ENCODE measurements at regions not wholly inside any gene's neighbourhood (a gene's known extent, or its start where the extent isn't known, plus 50 kb on each side); places are given as distances from the start of the nearest gene placed in this dataset.

DNA sequence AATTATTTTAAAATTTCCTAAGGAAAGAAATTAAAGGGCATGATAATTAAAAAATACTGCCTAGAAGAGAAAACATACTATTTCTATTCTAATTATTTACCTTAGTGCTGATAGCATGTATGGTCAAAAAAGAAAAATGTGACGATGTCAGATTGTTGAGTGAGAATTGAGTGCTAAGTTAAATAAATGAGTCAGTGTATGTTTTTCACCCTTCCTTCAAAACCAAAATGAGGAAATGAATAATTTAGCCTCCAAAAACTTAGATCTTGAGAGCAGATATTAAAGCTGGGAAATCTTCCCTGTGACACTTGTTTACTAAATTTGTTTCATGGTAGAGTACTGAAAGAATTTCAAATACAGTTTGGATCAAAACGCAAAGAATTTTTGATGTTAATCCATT lies 58.6 kb upstream of the NYAP2 start:
- no peak for DNase-seq

DNA sequence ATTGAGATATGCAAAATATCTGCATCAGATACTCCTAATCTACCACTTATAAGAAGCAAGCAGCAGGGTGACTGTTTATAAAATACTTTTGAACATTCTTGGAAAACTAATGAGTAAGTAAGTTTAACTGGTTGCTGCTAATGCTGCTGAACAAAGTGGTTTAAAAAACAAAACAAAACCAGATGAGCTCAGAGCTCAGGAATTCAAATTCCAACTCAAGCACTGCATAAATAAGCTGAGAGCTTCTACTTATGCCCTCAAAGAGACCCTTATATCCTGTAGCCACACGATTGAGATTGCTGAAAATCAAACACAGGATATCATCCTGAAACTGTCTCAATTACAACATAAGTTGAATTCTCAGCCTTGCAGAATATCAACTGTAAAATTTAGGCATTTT lies 62.3 kb upstream of the NYAP2 start:
- peak in 1 of 2 experiments; percentile 6 for DNase-seq

DNA sequence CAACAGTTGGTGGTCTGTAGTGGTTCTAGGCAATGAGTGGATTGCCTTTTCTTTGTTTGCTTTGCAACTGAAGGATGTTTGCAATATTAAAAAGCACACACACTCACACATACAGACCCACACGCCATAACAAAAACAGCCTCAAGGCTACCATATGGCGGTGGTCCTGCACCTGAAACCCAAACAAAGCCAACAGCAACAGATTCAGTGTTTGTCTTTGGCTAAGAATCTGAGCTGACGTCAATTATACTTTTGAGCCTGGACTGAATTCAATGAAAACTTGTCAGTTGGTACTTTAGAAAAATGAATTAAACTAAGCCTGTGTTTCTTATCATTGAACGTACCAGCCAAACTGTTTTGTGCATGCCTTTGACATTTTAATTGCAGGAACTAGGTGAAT lies 65.0 kb upstream of the NYAP2 start:
- DNase-seq = peak; percentile 45 to 83

DNA sequence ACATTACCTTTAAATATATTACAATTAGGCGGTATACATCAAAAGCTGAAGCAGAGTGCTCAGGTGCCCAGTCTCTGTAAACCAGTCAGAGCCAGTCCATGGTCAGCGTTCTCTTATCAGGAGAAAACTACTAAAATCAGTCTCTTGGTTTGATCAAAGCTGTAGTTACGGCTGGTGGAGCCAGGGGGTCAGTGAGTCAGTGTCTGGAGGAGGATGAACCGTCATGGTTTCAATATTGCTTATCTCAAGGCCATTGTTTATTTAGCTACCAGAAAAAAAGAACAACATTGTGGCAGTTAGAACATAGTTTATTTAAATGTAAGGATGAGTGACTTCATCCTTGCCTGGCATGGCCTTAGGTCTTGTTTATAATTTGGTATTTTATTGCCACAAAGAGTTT lies 71.3 kb upstream of the NYAP2 start:
- DNase-seq = no peak

DNA sequence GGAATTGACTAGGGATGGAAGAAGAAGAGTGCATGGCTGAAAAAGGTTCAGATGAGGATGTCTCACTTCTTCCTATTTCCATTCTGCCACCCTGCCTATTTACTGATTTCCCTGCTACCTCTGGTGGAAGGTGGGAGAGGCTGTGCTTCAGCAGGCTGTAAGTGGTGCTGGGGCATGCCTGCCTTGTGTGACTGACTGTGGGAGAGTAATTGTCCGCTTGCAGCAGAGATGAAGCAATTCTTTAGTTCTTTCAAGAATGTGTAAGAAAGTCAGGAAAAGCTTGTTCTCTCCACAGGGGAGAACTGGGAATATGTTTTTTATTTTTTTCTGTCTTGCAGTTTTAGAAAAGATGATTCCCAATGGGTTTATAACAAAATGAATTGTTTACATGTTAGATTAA lies 72.5 kb upstream of the NYAP2 start:
- DNase-seq = no peak

DNA sequence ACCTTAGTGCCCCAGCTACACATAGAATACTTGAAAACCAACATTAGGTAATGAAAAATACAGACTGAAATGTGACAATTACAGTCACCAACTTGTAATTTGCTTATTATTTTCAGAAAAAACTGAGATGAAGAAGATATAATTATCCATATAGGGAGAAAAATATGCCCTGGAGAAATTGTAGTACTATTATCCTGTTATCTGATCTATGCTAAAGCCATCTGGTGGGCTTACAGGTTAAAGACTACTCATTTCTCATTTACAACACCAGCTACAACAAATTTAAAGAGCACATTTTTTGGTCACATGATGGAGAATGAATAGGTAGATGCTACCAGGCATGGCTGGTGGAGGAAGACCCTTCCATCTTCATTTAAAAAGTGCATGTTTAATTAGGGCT lies 79.6 kb upstream of the NYAP2 start:
- no peak for DNase-seq

DNA sequence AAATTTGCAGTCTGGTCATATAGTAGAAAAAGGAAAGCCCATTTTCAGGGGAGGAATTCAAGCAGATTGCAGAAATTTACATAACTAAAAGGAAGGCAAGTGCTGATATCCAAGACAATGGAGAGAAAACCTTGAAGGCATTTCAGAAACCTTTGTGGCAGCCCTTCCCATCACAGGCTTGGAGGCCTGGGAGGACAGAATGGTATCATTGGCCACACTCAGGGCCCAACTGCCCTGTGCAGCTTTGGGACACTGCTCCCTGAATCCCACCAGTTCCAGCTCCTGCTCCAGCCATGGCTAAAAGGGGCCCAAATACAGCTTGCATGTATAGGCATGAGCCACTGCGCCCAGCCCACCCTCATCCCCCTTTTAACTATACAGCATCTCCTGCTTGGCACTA lies 81.1 kb upstream of the NYAP2 start:
- no peak for DNase-seq

DNA sequence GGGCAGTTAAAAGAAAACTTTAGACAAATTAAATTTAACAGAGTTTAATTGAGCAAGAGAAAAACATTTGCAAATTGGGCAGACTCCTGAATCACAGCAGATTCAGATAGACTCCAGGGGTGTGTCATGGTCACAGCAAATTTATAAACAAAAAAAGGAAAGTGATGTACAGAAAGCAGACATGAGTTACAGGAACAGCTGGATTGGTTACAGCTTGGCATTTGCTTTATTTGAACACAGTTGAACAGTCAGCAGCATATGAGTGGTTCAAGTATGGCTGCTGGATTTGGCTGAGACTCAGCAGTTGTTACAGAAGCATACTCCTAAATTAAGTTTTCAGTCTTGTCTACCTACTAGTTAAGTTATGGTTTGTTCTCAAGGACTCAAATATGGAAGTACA lies 82.3 kb upstream of the NYAP2 start:
- no peak for DNase-seq

DNA sequence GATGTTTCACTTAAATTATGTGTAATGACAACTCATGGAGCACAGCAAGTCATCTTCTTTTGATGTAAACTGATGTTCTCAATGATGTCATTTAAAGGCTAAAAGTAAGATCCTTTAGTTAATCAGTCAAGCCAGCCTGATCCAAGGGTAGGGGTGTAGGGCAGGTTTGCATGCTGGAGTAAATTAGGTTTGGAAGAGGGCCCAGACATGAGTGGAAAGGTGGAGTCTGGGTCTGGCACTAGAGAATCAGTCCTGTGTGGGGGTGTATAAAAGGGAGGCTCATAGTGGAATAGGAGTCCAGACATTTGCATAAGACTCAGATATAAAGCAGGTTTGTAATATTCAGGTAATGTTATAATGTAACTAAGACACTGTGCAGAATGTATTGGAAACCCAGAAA lies 88.8 kb upstream of the NYAP2 start:
- DNase-seq = peak in 1 of 2 experiments; percentile 24

DNA sequence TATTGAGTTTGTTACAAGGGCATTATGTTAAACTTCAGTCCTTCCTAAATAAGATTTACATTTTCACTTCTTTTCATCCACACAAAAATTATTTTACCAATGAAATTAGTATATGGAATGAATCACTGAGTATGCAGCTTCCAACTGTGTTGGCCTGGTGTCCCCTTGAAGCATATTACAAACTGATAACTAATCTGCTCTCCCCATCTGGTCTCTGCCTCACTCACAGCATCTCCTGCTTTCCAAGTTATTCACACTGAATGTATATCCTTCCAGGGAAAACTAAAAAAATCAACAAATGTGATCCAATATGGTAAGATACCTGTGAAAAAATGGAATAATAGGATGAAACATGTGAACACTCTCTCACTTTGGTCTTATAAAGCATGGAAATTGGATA lies 90.0 kb upstream of the NYAP2 start:
- DNase-seq = no peak

DNA sequence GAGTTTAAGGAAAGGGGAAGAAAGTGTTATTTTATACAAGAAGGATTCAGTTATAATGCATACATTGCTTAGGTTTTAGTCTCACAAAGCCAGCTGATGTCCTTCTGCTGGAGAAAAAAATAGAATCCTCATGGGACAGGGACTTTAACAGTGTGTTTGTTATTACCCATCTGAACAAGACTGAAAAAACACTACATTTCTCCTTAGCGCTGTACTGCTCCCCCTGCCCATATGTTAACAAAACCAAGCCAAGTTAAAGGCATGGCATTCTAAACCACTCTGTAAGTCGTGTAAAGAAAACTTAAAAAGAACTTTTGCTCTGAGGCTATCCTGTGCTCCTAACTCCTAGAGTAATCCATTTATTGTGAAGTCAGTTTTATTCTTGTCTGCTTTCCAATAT lies 102.6 kb upstream of the NYAP2 start:
- peak in 1 of 2 experiments; percentile 74 for DNase-seq

DNA sequence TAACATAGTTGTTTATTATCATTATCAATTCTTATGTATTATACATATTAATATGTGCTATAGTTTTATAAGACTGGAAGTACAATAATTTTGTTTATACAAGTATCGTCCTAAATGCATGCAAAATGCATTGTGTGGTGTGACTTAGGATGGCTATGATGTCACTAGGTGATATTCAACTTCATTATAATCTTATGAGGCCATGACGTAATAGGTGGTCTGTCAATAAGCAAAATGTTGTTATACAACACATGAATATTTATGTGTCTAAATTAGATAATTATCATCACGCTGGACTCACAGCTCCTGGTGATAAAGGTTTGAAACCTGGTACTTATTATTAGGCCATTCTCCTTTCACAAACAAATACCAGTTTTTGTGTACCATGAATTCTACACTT lies 104.4 kb upstream of the NYAP2 start:
- DNase-seq = no peak

DNA sequence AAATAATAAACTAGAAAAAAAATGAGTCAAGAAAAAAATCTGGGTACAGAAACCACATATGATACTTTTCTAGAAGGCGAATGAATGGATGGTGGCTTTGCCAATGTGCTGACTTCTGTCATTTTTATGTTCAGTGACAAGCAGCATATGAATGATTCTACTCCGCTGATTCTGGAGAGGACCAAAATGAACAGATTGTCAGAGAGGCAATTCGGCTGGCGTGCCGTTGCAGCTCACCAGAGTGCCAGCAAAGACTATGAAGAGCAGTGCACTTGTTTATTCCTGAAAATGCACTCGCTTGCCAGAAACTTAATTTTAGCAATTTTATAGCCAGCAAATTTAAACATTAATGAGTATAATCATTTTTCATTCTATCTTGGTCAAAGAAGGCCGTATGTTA lies 105.9 kb upstream of the NYAP2 start:
- DNase-seq = peak; percentile 83 to 91

DNA sequence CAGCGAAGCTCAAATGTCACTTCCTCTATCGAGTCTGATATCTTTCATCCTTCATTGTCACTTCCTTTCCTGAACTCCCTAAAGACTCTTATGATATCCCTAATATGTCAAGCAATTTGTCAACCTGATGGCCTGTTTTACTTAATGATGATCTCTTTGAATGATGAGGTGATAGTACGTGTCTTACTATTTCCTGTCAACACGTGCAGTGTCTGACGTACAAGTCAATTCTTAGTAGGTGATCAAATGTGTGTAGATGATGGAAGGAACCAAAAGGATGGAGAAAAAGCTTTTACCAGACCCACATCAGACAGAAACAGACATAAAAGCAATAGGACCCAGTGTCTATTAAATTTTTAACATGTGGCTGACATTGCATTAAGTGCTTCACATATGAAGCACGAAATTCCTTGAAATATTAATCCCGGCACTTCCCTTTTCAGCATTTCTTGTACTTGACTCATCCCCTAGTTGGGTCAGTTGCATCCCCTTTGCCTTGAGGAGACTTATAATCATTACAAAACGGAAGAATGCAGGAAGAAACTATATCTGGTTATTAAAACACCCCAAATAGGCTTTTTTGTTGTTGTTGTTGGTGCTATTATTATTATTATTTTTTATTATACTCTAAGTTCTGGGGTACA lies 108.6 kb upstream of the NYAP2 start:
- no peak for DNase-seq

DNA sequence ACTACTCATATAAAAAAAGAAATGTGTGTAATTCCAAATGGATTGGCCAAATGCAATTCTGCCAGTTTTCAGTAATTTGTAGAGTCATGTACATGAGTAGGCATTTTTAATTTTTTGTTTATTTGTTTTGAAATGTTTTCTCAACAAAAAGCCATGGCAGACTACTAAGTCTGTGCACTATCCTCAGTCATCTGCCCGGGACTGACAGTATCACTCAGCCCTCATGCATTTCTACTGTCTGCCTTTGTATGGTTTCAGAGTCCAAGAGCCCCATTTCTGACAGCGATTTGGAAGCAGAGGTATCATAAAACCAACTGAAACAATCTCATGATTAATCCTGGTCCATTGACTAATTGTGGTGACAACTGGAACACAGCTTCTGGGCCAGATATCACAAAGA lies 109.9 kb upstream of the NYAP2 start:
- DNase-seq = no peak

DNA sequence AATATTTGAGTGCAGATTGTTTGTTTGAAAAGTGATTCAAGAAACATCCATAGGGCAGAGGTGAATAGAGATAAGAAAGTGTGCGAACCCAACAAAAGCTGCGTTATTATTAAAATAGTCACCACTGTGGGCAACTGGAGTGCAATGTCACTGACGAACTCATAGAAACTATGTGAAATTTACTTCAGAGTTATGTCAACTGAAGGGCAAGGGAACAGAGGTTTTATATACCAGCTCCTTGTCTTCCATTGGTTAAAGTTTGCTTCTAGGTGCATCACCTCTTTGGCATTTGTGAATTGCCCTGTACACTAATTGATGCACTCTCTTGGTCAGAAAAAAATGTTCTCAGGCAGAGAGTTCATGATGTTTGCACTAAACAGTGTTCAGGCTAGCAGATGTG lies 110.5 kb upstream of the NYAP2 start:
- DNase-seq = no peak

DNA sequence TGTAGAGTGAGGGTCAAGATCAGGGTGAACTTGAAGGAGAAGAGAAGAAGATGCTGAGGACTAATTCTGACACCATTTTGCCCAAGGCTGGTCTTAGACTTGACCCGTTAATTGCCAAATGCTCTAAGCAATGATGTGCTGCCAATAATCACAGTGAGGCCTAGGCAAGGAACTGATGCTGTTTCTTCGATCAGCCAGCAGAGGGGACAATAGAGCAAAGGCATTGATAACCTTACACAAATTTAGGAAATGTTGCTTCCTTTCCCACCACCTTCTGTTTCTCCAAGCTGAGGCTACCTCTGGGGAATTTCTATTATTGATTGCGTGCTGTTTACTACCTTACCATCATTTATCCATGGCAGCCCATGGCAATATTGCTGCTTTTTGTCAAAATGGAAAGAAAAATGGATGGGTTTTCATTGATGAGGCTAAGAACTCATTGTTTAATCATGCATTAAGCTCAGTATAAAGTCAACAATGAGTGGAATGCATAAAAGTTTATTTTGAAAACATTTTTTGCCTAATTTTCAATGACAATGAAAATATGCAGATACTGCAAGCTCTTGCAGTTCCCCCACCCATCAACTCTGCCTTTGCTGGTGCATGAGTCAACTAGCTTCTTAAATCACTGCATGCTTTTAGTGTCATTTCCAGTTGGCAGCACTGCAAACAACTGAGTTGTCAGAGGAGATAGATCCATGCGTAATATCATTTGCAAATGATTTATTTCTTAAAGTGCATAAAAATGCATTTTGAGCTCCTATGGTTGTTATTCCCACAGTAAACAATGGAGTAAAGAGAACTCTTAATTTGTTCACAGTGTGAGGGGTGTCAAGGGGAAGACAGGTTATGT lies 116.4 kb upstream of the NYAP2 start:
- DNase-seq = peak; percentile 32 to 69

DNA sequence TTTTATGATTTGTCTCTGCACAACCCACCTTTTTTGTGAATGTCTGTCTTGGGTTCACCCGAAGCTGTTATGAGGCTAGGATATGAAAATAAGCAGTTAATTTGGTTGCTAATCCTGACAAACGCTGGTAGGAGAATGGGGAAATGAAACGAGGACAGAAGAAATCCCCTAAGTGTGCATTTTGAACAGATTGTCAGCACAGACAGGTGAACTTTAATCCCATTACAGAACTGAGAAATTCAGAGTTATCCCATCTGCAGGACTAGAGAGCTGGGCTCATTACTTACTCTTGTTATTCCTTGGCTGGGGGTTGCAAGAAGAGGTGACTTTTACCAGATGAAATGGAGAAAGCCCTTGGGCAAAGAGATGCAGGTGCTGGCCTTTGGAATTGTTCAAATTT lies 123.3 kb upstream of the NYAP2 start:
- no peak for DNase-seq

DNA sequence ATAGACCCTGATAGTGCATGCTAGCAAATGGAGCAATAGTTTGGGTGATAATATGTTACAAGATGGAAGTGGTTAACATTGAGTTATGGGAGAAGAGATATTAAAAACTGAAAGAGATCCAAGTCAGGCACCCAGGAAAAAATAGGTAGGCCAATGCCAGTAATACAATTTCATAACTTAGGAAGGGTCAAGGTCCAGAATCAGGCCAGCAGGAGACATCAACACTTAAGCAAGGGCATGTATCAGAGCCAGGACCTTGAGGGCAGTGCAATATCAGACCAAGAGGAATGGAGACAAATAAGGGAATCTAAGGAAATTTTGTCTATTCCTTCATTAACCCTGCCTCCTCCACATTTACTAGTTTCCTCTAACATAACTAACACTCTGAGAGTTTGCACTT lies 124.1 kb upstream of the NYAP2 start:
- DNase-seq = no peak

DNA sequence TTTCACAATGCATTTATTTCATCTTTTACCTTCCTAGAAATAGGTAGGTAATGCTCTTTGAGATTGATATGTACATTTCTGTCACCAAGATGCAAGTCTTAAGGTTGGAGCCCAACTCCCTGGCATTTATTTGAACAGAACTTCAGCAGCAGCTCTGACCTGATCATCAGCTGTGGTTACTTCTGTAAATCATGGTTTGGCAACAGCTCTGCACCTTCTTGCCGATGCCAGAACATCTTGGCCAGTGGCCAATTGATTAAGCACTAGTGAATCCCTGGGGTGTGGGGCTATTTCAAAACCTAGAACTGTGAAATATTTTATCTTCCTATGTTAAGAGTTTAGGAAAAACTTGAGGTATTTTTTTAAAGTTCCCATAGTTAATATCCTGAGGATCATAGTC lies 124.8 kb upstream of the NYAP2 start:
- DNase-seq = peak; percentile 81 to 95

DNA sequence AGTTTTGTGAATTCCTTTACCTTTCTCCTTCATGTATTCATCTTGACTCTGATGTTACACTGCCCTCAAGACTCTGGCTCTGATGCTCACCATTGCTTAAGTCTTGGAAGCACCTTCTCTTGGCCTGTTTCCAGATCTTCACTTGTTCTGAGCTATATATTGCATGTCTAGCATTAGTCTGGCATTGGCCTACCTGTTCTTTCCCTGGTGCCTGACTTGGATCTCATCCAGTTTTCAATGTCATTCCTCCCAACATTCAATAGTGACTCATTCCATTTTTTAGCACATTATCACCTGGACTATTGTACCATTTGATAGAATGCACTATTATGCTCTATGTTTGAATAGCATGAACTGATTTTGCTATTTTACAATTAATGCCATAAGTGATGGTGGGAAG lies 127.3 kb upstream of the NYAP2 start:
- peak in 1 of 2 experiments; percentile 22 for DNase-seq

DNA sequence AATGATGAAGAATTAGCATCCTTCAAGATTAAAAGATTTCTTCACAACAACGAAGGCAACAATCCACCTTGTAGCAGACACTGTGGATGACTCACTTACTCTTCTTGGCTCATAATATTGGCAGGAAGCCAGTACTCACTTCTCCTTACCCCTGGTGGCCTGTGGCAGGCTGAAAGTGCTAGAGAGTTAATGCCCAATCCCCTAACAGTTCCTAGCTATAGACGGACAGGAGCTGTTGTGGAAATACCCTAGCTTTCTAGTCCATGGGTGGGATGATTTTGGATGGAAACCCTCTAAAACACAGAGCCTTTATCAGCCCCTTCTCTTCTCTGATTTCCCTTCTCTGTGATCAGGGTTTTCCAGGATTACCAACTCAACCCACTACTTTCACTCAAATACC lies 128.6 kb upstream of the NYAP2 start:
- DNase-seq = peak; percentile 74 to 89

DNA sequence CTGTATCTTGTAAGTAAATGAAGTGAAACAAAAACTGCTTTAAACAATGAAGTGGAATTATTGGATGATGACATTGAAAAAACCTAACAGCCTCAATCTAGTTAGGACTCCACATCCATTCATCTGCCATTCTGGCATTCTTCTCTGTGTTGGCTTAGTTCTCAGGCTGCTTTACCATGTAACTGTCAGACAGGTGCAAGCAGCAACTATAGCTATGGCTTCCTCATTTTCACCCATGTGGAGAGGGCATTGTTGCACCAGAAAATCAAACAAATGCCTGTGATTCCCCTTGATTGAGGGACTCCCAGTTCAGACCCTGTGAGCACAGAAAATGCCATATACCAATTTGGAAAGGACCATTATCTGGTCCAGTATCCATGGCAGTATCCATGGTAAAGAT lies 129.5 kb upstream of the NYAP2 start:
- DNase-seq = peak in 1 of 2 experiments; percentile 22

DNA sequence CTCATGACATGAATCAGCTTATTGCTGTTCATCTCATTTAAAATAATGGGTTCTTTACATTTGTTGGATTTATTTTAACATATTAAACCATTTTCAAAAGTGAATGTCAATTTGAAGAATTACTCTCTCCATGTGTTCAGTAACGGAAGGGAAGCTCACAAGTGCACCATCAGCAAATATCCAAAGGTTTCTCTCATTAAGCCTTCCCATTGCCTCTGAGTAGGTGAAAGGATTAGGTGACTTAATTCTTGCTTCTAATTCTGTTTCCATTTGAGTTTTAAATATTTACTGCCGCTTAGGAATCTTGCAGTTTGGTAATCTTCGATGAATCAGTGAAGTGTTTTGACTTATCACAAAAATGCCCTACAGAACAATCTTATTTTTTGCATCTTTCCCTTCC lies 145.1 kb upstream of the NYAP2 start:
- DNase-seq = no peak

DNA sequence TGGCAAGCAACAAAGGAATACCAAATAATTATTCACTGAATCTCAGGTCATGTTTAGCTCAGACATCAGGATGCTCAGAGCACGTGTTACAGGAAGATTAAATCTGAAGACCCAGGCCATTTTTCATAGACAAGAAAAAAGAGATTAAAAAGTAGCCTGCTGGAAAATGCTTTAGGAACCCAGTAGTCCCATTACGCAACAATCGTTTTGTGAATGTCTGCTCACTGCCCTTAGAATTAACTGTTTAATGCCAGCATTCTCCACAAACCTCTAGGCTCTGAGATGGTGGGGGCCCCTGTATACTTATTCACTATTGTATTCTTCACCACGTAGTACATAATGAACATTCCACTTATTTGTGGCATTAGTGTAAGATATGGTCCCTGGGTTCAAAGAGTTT lies 154.6 kb upstream of the NYAP2 start:
- DNase-seq = no peak

Data from NCI-H446 (cell line).